GM21423 (cell line): ENCODE measurements at regions not wholly inside any gene's neighbourhood (a gene's known extent, or its start where the extent isn't known, plus 50 kb on each side); places are given as distances from the start of the nearest gene placed in this dataset.
"Not testable (repeated sequence)": the region's sequence is repeated elsewhere in the genome, so short reads cannot be mapped to it uniquely, and the experiment has no call there.

Source experiments
- ATAC-seq: cut with Tn5 transposase; IDR thresholded peaks from one replicate; pipeline ENCODE4 v1.9.1; 2021; ENCODE audit warnings: mild to moderate bottlenecking, moderate library complexity; ENCODE audit not compliant: unreplicated experiment

GRCh38 chr7:24049296-24049695, 234.7 kb upstream of the NPY start:
- ATAC-seq, result no peak

GRCh38 chr7:24050991-24051560, 232.9 kb upstream of the NPY start:
- no peak for ATAC-seq

- ATAC-seq, result no peak
These were observed 232.3 kb upstream of the NPY start for GRCh38 chr7:24051651-24052050.

- ATAC-seq, result no peak
These were observed 231.3 kb upstream of the NPY start for GRCh38 chr7:24052572-24053260.

GRCh38 chr7:24054236-24054635, 229.8 kb upstream of the NPY start:
- no peak for ATAC-seq

- ATAC-seq, result no peak
These were observed 226.7 kb upstream of the NPY start for GRCh38 chr7:24057243-24057642.

- ATAC-seq, result no peak
These were observed 225.0 kb upstream of the NPY start for GRCh38 chr7:24058953-24059352.

- ATAC-seq, result no peak
These were observed 224.2 kb upstream of the NPY start for GRCh38 chr7:24059775-24060174.

GRCh38 chr7:24063721-24064120, 220.3 kb upstream of the NPY start:
- no peak for ATAC-seq

- no peak for ATAC-seq
These were observed 214.2 kb upstream of the NPY start for GRCh38 chr7:24069751-24070150.

GRCh38 chr7:24073651-24074420, 210.2 kb upstream of the NPY start:
- no peak for ATAC-seq

GRCh38 chr7:24075426-24075810, 208.6 kb upstream of the NPY start:
- ATAC-seq, result no peak

GRCh38 chr7:24082826-24083225, 201.2 kb upstream of the NPY start:
- no peak for ATAC-seq

GRCh38 chr7:24102988-24103387, 181.0 kb upstream of the NPY start:
- no peak for ATAC-seq

- peak; percentile 76 for ATAC-seq
These were observed 175.0 kb upstream of the NPY start for GRCh38 chr7:24108906-24109376.

GRCh38 chr7:24110056-24110455, 173.9 kb upstream of the NPY start:
- ATAC-seq, result no peak

- ATAC-seq, result no peak
These were observed 170.5 kb upstream of the NPY start for GRCh38 chr7:24113506-24113905.

- ATAC-seq, result no peak
These were observed 168.3 kb upstream of the NPY start for GRCh38 chr7:24115661-24116060.

- ATAC-seq, result not testable (repeated sequence)
These were observed 166.0 kb upstream of the NPY start for GRCh38 chr7:24117903-24118499.

GRCh38 chr7:24119852-24120251, 164.1 kb upstream of the NPY start:
- ATAC-seq, result no peak

- ATAC-seq, result no peak
These were observed 160.9 kb upstream of the NPY start for GRCh38 chr7:24123076-24123475.

GRCh38 chr7:24125765-24126164, 158.2 kb upstream of the NPY start:
- no peak for ATAC-seq
